GM12892 (cell line): ENCODE measurements at regions not wholly inside any gene's neighbourhood (a gene's known extent, or its start where the extent isn't known, plus 50 kb on each side); places are given as distances from the start of the nearest gene placed in this dataset.

Source experiments
- POLR2AphosphoS5 ChIP-seq: IDR thresholded peaks from 2 replicates; pipeline ENCODE4 v1.6.1; 2011; ENCODE audit warnings: low read depth, low read length, control low read depth
- TAF1 ChIP-seq: IDR thresholded peaks from 2 replicates; pipeline ENCODE4 v1.6.1; 2011; ENCODE audit warnings: low read depth, mild to moderate bottlenecking, control low read depth, low read length, borderline replicate concordance

GRCh38 chr6:958488-958887, 265.5 kb upstream of the EXOC2 start:
- no peak for TF ChIP-seq POLR2AphosphoS5
- no peak for TF ChIP-seq TAF1
